ENCODE measurements at regions not wholly inside any gene's neighbourhood (a gene's known extent, or its start where the extent isn't known, plus 50 kb on each side); places are given as distances from the start of the nearest gene placed in this dataset.

DNA sequence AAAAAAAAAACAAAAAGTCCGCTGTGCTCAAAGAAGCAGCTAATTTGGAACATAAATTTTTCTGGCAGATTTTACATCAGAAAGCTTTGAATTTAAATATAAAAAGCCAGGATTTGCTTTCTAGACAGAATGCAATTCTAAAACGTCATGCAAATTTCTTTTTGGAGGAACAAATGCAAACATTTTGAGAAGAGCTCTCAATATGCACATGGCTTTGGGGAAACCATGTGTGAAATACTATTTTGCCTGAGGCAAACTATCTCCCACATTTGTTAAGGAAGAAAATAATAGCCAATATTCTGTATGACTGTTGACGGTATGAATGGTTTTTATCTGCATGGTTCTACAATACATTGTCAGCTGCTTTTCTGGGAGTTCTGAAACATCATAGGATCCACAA lies 320.0 kb upstream of the PSMD7 start:
- no peak for FAIRE-seq
- dilution Hi-C loops (cut with MboI; ENCODE audit: extremely low pct_ligation_motif_present, low sequenced_read_pairs): no loop called here
- H3K36me3 ChIP-seq (ENCODE audit: control insufficient read depth in 2 of 2, extremely low read depth in 1 of 2, insufficient read depth in 2 of 2, low read length in 2 of 2): no peaks in the 10 kb centered on the region

DNA sequence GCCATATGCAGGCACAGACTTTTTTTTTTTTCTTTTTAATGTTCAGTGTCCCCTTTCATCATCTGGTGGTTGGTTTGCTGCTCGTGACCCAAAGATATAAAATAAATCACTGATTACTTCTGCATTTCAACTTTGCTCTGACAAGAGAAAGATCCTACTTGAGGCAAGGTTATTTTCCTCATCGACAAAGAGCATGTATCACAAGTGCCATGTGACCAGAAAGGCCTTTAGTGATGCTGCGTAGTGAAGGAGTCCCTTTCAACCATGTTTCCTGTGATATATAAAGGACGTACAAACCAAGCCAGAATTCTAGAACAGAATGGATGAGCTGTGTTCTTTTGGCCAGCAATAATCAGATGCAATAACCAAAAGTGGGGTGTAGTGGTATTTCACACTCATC lies 323.4 kb upstream of the PSMD7 start:
- H4K20me1 ChIP-seq (ENCODE audit: control insufficient read depth, extremely low read depth, insufficient read depth, low read length): no peaks in the 10 kb centered on the region
- no peaks in the 10 kb centered on the region for H3K9me3 ChIP-seq (ENCODE audit: control insufficient read depth, low read depth, low read length)
- H3K9me1 ChIP-seq (ENCODE audit: control insufficient read depth, extremely low read depth, insufficient read depth, low read length): no peaks in the 10 kb centered on the region
- FAIRE-seq (no peak), DNase-seq (ENCODE audit: low read depth, low spot score) (no peak)
- no peaks in the 10 kb centered on the region for H3K79me2 ChIP-seq (ENCODE audit: control insufficient read depth, insufficient read depth, low read length)
- no peak overlapping the region for H3K4me3 ChIP-seq (ENCODE audit: control insufficient read depth in 2 of 3, extremely low read depth in 1 of 3, insufficient read depth in 2 of 3, low read depth in 1 of 3, low read length in 3 of 3)
- no peaks in the 10 kb centered on the region for H3K27me3 ChIP-seq (ENCODE audit: control insufficient read depth, extremely low read depth, insufficient read depth, low read length)
- no peak overlapping the region for H3K27ac ChIP-seq (ENCODE audit: control insufficient read depth, insufficient read depth, low read length)
- H3K4me2 ChIP-seq (ENCODE audit: control insufficient read depth, extremely low read depth, insufficient read depth, low read depth, low read length): no peak overlapping the region
- H2AFZ ChIP-seq (ENCODE audit: control insufficient read depth, low read length): no peak overlapping the region
- dilution Hi-C loops (cut with MboI; ENCODE audit: extremely low pct_ligation_motif_present, low sequenced_read_pairs): no loop called here
- no peak overlapping the region for H3K9ac ChIP-seq (ENCODE audit: control insufficient read depth, extremely low read depth, insufficient read depth, low read length)
- H3K36me3 ChIP-seq (ENCODE audit: control insufficient read depth in 2 of 2, extremely low read depth in 1 of 2, insufficient read depth in 2 of 2, low read length in 2 of 2): no peaks in the 10 kb centered on the region
- H3K4me1 ChIP-seq (ENCODE audit: control insufficient read depth, extremely low read depth, insufficient read depth, low read length): no peaks in the 10 kb centered on the region
- no peak for TF ChIP-seq EZH2 (IDR thresholded peaks at IDR 0.05; ENCODE audit: low read length)
- TF ChIP-seq, protein P1, sequence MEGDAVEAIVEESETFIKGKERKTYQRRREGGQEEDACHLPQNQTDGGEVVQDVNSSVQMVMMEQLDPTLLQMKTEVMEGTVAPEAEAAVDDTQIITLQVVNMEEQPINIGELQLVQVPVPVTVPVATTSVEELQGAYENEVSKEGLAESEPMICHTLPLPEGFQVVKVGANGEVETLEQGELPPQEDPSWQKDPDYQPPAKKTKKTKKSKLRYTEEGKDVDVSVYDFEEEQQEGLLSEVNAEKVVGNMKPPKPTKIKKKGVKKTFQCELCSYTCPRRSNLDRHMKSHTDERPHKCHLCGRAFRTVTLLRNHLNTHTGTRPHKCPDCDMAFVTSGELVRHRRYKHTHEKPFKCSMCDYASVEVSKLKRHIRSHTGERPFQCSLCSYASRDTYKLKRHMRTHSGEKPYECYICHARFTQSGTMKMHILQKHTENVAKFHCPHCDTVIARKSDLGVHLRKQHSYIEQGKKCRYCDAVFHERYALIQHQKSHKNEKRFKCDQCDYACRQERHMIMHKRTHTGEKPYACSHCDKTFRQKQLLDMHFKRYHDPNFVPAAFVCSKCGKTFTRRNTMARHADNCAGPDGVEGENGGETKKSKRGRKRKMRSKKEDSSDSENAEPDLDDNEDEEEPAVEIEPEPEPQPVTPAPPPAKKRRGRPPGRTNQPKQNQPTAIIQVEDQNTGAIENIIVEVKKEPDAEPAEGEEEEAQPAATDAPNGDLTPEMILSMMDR (optimal IDR thresholded peaks at IDR 0.05 in 1 of 3, IDR thresholded peaks at IDR 0.05 in 1 of 3, conservative IDR thresholded peaks at IDR 0.05 in 1 of 3; ENCODE audit: extremely low read depth in 1 of 3, insufficient read depth in 2 of 3, low read length in 3 of 3): no peak

More for the DNA sequence above, 320.0 kb upstream of the PSMD7 start:
- Histone ChIP-seq H3K9ac (ENCODE audit: control insufficient read depth, extremely low read depth, insufficient read depth, low read length) (no peak overlapping the region), H3K9me3 (ENCODE audit: control insufficient read depth, low read depth, low read length) (no peaks in the 10 kb centered on the region), H3K79me2 (ENCODE audit: control insufficient read depth, insufficient read depth, low read length) (no peaks in the 10 kb centered on the region), H3K4me3 (ENCODE audit: control insufficient read depth in 2 of 3, extremely low read depth in 1 of 3, insufficient read depth in 2 of 3, low read depth in 1 of 3, low read length in 3 of 3) (no peak overlapping the region), H3K9me1 (ENCODE audit: control insufficient read depth, extremely low read depth, insufficient read depth, low read length) (no peaks in the 10 kb centered on the region), H3K4me2 (ENCODE audit: control insufficient read depth, extremely low read depth, insufficient read depth, low read depth, low read length) (no peak overlapping the region), H3K27me3 (ENCODE audit: control insufficient read depth, extremely low read depth, insufficient read depth, low read length) (no peaks in the 10 kb centered on the region), H3K27ac (ENCODE audit: control insufficient read depth, insufficient read depth, low read length) (no peak overlapping the region), H4K20me1 (ENCODE audit: control insufficient read depth, extremely low read depth, insufficient read depth, low read length) (no peaks in the 10 kb centered on the region), H3K4me1 (ENCODE audit: control insufficient read depth, extremely low read depth, insufficient read depth, low read length) (no peaks in the 10 kb centered on the region), H2AFZ (ENCODE audit: control insufficient read depth, low read length) (no peak overlapping the region)
- TF ChIP-seq EZH2 (IDR thresholded peaks at IDR 0.05; ENCODE audit: low read length): no peak
- TF ChIP-seq, protein P1 (optimal IDR thresholded peaks at IDR 0.05 in 1 of 3, IDR thresholded peaks at IDR 0.05 in 1 of 3, conservative IDR thresholded peaks at IDR 0.05 in 1 of 3; ENCODE audit: extremely low read depth in 1 of 3, insufficient read depth in 2 of 3, low read length in 3 of 3): no peak
- DNase-seq (ENCODE audit: low read depth, low spot score): no peak

Data from keratinocyte (primary cell).